Upper lobe of left lung (tissue), 6 donors: ENCODE measurements at regions not wholly inside any gene's neighbourhood (a gene's known extent, or its start where the extent isn't known, plus 50 kb on each side); places are given as distances from the start of the nearest gene placed in this dataset.
A peak's percentile ranks its signal among the peaks of the same experiment; 100 is the strongest.

Source experiments
- ATAC-seq, 2 donors: fragments of 200-7000 bp; cut with Tn5 transposase; one replicate each; pipeline ENCODE4 v1.9.1; 2022; ENCODE audit warnings: mild to moderate bottlenecking in 2 of 2, moderate library complexity in 2 of 2; ENCODE audit not compliant: low FRiP score in 2 of 2
- DNase-seq, 2 donors: peaks; one replicate each; pipeline ENCODE4 v3.0.0-alpha.2; 2019 to 2020
- H3K27ac ChIP-seq, 4 donors: fragments of 200-600 bp; sonication (generic); one replicate each; pipeline ENCODE4 v1.5.1; 2016 to 2019
- H3K27me3 ChIP-seq, 4 donors: fragments of 200-600 bp; sonication (generic); one replicate each; pipeline ENCODE4 v1.5.1; 2017 to 2019
- H3K36me3 ChIP-seq, 4 donors: fragments of 200-600 bp; sonication (generic); one replicate each; pipeline ENCODE4 v1.5.1; 2016 to 2019
- H3K4me1 ChIP-seq, 4 donors: fragments of 200-600 bp; sonication (generic); one replicate each; pipeline ENCODE4 v1.5.1; 2018 to 2019
- H3K4me3 ChIP-seq, 4 donors: fragments of 200-600 bp; sonication (generic); one replicate each; pipeline ENCODE4 v1.5.1; 2017 to 2019; ENCODE audit warnings: mild to moderate bottlenecking in 2 of 4, moderate library complexity in 1 of 4
- H3K9me3 ChIP-seq, 4 donors: fragments of 200-600 bp; sonication (generic); one replicate each; pipeline ENCODE4 v1.5.1; 2018 to 2019
- EP300 ChIP-seq, 4 donors: sonication (generic); formaldehyde crosslinking; IDR thresholded peaks; one replicate each; pipeline ENCODE4 v1.5.1; 2017; ENCODE audit warnings: antibody characterized with exemption in 4 of 4, control low read depth in 2 of 4
- POLR2A ChIP-seq, 4 donors: fragments of 450-650 bp; IDR thresholded peaks; one replicate each; pipeline ENCODE4 v1.5.1; 2016 to 2017; ENCODE audit warnings: antibody characterized with exemption in 4 of 4, mild to moderate bottlenecking in 2 of 4
- POLR2AphosphoS5 ChIP-seq, 2 donors: sonication (generic); formaldehyde crosslinking; IDR thresholded peaks; one replicate each; pipeline ENCODE4 v1.5.1; 2017; ENCODE audit warnings: antibody characterized with exemption in 2 of 2
- WGBS, 2 donors: methylation state at CpG; one replicate each; pipeline ENCODE4 v1.1.5; 2017 to 2018; 5-methylcytosine and 5-hydroxymethylcytosine counted together
- TF ChIP-seq, protein P1 (sequence below), 6 experiments: fragments of 450-650 bp in 4 of 6; fragments of 200-600 bp in 2 of 6; sonication (generic) in 2 of 6; IDR thresholded peaks; one replicate each; pipeline ENCODE4 v1.5.1; 2016 to 2019; ENCODE audit warnings: antibody characterized with exemption in 6 of 6
- donor health status: DM: no; HTN: no; CAD: no; lungs with moderate emphysema.
- donor health status: DM: no; HTN: yes; CAD: no; lungs with severe emphysema.

DNA sequence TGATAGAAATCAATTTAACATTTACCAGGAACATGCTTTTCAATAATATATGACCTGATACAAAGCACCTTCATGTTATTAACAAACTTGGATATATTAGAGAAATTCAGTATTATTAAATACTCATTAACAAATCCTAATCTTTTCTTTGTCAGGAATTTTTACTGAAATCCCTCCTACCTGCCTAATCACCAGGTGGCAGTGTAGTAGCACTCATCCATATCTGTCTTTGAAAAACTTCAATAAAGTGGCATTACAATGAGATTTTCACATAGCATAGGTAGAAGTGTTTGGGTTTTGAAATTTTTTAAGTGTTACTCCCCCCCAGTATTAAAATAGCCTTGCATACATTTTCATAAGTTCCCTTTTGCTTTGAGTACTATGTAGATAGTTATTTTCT is 1246.6 kb upstream of the LRRN3 start:
- TF ChIP-seq POLR2AphosphoS5 (IDR thresholded peaks at IDR 0.05): no peak
- TF ChIP-seq, protein P1, sequence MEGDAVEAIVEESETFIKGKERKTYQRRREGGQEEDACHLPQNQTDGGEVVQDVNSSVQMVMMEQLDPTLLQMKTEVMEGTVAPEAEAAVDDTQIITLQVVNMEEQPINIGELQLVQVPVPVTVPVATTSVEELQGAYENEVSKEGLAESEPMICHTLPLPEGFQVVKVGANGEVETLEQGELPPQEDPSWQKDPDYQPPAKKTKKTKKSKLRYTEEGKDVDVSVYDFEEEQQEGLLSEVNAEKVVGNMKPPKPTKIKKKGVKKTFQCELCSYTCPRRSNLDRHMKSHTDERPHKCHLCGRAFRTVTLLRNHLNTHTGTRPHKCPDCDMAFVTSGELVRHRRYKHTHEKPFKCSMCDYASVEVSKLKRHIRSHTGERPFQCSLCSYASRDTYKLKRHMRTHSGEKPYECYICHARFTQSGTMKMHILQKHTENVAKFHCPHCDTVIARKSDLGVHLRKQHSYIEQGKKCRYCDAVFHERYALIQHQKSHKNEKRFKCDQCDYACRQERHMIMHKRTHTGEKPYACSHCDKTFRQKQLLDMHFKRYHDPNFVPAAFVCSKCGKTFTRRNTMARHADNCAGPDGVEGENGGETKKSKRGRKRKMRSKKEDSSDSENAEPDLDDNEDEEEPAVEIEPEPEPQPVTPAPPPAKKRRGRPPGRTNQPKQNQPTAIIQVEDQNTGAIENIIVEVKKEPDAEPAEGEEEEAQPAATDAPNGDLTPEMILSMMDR (IDR thresholded peaks at IDR 0.05): peak in 1 of 6 experiments; percentile 17
- TF ChIP-seq EP300 (IDR thresholded peaks at IDR 0.05): no peak
- Histone ChIP-seq H3K27ac (no peak overlapping the region), H3K9me3 (no peaks in the 10 kb centered on the region), H3K27me3 (no peaks in the 10 kb centered on the region), H3K36me3 (no peaks in the 10 kb centered on the region), H3K4me3 (no peak overlapping the region), H3K4me1 (no peaks in the 10 kb centered on the region)
- no peak for DNase-seq
- ATAC-seq: no peak

DNA sequence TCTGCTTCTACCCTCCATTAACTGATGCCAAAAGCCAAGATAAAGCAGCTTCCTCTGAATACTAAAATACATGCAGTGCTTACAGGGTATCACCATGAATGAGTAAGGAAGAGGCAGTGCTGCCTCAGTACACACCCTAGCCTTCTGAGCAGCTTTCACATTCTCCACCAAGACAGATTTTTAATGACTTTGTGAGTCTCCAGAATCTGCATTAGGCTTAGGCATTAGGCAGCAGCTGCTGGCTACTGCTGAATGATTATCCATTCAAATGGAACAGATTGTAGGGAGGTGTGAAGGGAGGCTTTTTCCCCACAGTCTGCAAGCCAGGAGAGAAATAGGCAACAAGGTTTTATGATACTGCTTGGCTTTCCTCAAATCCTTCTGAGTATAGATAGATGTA is 1226.7 kb upstream of the LRRN3 start:
- H3K27me3 ChIP-seq: no peaks in the 10 kb centered on the region
- H3K36me3 ChIP-seq: no peaks in the 10 kb centered on the region
- H3K9me3 ChIP-seq: no peaks in the 10 kb centered on the region
- ATAC-seq (no peak), DNase-seq (no peak)
- TF ChIP-seq EP300 (IDR thresholded peaks at IDR 0.05) (no peak), POLR2A (IDR thresholded peaks at IDR 0.05) (no peak), POLR2AphosphoS5 (IDR thresholded peaks at IDR 0.05) (no peak)
- TF ChIP-seq, protein P1 (IDR thresholded peaks at IDR 0.05): no peak
- H3K27ac ChIP-seq: no peak overlapping the region
- H3K4me1 ChIP-seq: no peaks in the 10 kb centered on the region
- H3K4me3 ChIP-seq: no peak overlapping the region

DNA sequence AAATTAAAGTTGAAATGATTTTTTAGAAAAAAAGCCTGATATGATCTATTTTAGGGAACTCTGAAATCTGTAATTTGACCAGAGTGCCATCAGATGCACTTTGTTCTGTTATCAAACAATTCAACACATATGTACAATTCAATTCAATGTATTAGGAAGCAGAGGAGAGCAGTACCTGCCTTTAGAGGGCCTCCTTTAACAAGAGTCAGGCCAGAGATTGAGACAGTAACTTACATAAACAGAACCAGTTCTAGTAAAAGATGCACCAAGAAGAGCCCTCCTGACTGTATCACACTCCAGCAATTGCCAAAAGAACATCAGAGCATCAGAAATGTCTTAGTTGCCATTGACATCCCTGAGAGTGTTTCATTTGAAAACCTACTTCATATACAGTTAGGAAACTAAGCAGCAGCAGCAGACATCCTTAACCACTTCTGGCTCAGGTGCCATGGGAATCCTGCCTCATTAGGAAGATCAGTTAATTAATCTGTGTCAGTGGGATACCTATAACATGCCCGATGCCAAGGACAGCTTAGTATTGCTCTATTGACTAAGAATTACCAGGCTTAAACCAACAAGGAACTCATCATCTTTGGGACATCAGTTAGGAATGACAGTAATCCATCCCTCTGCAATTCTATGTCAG is 1222.6 kb upstream of the LRRN3 start:
- Histone ChIP-seq H3K27me3 (no peaks in the 10 kb centered on the region), H3K27ac (no peak overlapping the region), H3K4me1 (peaks cover 0 to 2% (median 0%) of the 10 kb centered on the region in 4 donors), H3K4me3 (no peak overlapping the region), H3K9me3 (no peaks in the 10 kb centered on the region), H3K36me3 (no peaks in the 10 kb centered on the region)
- 81 to 82% methylated on average over 1 of the region's 1 CpG for WGBS, 2 donors
- TF ChIP-seq POLR2A (IDR thresholded peaks at IDR 0.05): no peak
- no peak for TF ChIP-seq POLR2AphosphoS5 (IDR thresholded peaks at IDR 0.05)
- TF ChIP-seq, protein P1 (IDR thresholded peaks at IDR 0.05): no peak
- TF ChIP-seq EP300 (IDR thresholded peaks at IDR 0.05): no peak
- ATAC-seq (no peak), DNase-seq (no peak)

- DNase-seq: peak in 1 of 2 donors; percentile 20
- Histone ChIP-seq H3K36me3 (no peaks in the 10 kb centered on the region), H3K27me3 (no peaks in the 10 kb centered on the region), H3K4me3 (no peak overlapping the region), H3K27ac (no peak overlapping the region), H3K4me1 (peaks cover 0 to 4% (median 0%) of the 10 kb centered on the region in 4 donors), H3K9me3 (no peaks in the 10 kb centered on the region)
- no peak for TF ChIP-seq POLR2A (IDR thresholded peaks at IDR 0.05)
- TF ChIP-seq EP300 (IDR thresholded peaks at IDR 0.05): no peak
- no peak for TF ChIP-seq POLR2AphosphoS5 (IDR thresholded peaks at IDR 0.05)
- TF ChIP-seq, protein P1 (IDR thresholded peaks at IDR 0.05): no peak
- 33 to 34% methylated on average over 4 of the region's 4 CpGs for WGBS, 2 donors
- ATAC-seq: no peak
These were observed 1217.6 kb upstream of the LRRN3 start for GRCh38 chr7:109873296-109873695.

- TF ChIP-seq, protein P1 (IDR thresholded peaks at IDR 0.05): no peak
- no peak for TF ChIP-seq EP300 (IDR thresholded peaks at IDR 0.05)
- no peak for TF ChIP-seq POLR2A (IDR thresholded peaks at IDR 0.05)
- TF ChIP-seq POLR2AphosphoS5 (IDR thresholded peaks at IDR 0.05): no peak
- Histone ChIP-seq H3K27ac (no peak overlapping the region), H3K27me3 (no peaks in the 10 kb centered on the region), H3K36me3 (no peaks in the 10 kb centered on the region), H3K4me3 (no peak overlapping the region), H3K4me1 (no peaks in the 10 kb centered on the region), H3K9me3 (no peaks in the 10 kb centered on the region)
- ATAC-seq: no peak
- 57 to 67% methylated on average over 4 of the region's 4 CpGs for WGBS, 2 donors
- no peak for DNase-seq
These were observed 1211.6 kb upstream of the LRRN3 start for GRCh38 chr7:109879287-109879828.
